ENCODE measurements at regions not wholly inside any gene's neighbourhood (a gene's known extent, or its start where the extent isn't known, plus 50 kb on each side); places are given as distances from the start of the nearest gene placed in this dataset.

- CTCF ChIA-PET = no interaction called here
- no peak for TF ChIP-seq SUZ12 (IDR thresholded peaks at IDR 0.05)
- TF ChIP-seq L3MBTL2 (conservative IDR thresholded peaks at IDR 0.05) = no peak
- TF ChIP-seq LEF1 (IDR thresholded peaks at IDR 0.05; ENCODE audit: borderline replicate concordance) = no peak
- no peak for TF ChIP-seq FOXK2 (IDR thresholded peaks at IDR 0.05)
- no peak for TF ChIP-seq ARNT (IDR thresholded peaks at IDR 0.05)
- no peak for TF ChIP-seq HDGF (IDR thresholded peaks at IDR 0.05; ENCODE audit: borderline replicate concordance)
- TF ChIP-seq CTBP1 (IDR thresholded peaks at IDR 0.05; ENCODE audit: borderline replicate concordance) = no peak
- no peak for TF ChIP-seq FOXM1 (IDR thresholded peaks at IDR 0.05; ENCODE audit: borderline replicate concordance)
- no peak for TF ChIP-seq ZNF384 (IDR thresholded peaks at IDR 0.05)
- TF ChIP-seq NFRKB (IDR thresholded peaks at IDR 0.05) = no peak
- TF ChIP-seq BHLHE40 (IDR thresholded peaks at IDR 0.05; ENCODE audit: borderline replicate concordance) = no peak
- no peak for TF ChIP-seq PKNOX1 (IDR thresholded peaks at IDR 0.05)
- no peak for DNase-seq (ENCODE audit: extremely low spot score)
- POLR2A ChIA-PET = no interaction called here
Observed at GRCh38 chr11:16558494-16558893, 180.0 kb upstream of the C11orf58 start.

GRCh38 chr11:16555956-16556355 lies 182.5 kb upstream of the C11orf58 start:
- POLR2A ChIA-PET = no interaction called here
- TF ChIP-seq ELF4 (IDR thresholded peaks at IDR 0.05) (no peak), CTBP1 (IDR thresholded peaks at IDR 0.05; ENCODE audit: borderline replicate concordance) (no peak), FOXA1 (IDR thresholded peaks at IDR 0.05) (no peak), SP1 (IDR thresholded peaks at IDR 0.05) (no peak), ARNT (IDR thresholded peaks at IDR 0.05) (no peak), NFRKB (IDR thresholded peaks at IDR 0.05) (no peak), PKNOX1 (IDR thresholded peaks at IDR 0.05) (no peak), TARDBP (IDR thresholded peaks at IDR 0.05) (no peak), ZNF384 (IDR thresholded peaks at IDR 0.05) (no peak), FOXM1 (IDR thresholded peaks at IDR 0.05; ENCODE audit: borderline replicate concordance) (no peak), BHLHE40 (IDR thresholded peaks at IDR 0.05; ENCODE audit: borderline replicate concordance) (no peak), HDGF (IDR thresholded peaks at IDR 0.05; ENCODE audit: borderline replicate concordance) (no peak), SUZ12 (IDR thresholded peaks at IDR 0.05) (no peak), LEF1 (IDR thresholded peaks at IDR 0.05; ENCODE audit: borderline replicate concordance) (no peak), FOXK2 (IDR thresholded peaks at IDR 0.05) (no peak), L3MBTL2 (conservative IDR thresholded peaks at IDR 0.05) (no peak)
- CTCF ChIA-PET = no interaction called here
- no peak for DNase-seq (ENCODE audit: extremely low spot score)

GRCh38 chr11:16554361-16554760 lies 184.1 kb upstream of the C11orf58 start:
- ChIA-PET POLR2A (no interaction called here), CTCF (interaction anchor here (0.6 kb wide), 1 partner anchor 130 kb away, joined by 3 read pairs; no protein-coding TSS in a partner anchor)
- no peak for DNase-seq (ENCODE audit: extremely low spot score)
- TF ChIP-seq SP1 (IDR thresholded peaks at IDR 0.05) (no peak), SUZ12 (IDR thresholded peaks at IDR 0.05) (no peak), CTBP1 (IDR thresholded peaks at IDR 0.05; ENCODE audit: borderline replicate concordance) (no peak), L3MBTL2 (conservative IDR thresholded peaks at IDR 0.05) (no peak), FOXM1 (IDR thresholded peaks at IDR 0.05; ENCODE audit: borderline replicate concordance) (no peak), HDGF (IDR thresholded peaks at IDR 0.05; ENCODE audit: borderline replicate concordance) (no peak), BHLHE40 (IDR thresholded peaks at IDR 0.05; ENCODE audit: borderline replicate concordance) (no peak), FOXK2 (IDR thresholded peaks at IDR 0.05) (no peak), ELF4 (IDR thresholded peaks at IDR 0.05) (no peak), NFRKB (IDR thresholded peaks at IDR 0.05) (no peak), TARDBP (IDR thresholded peaks at IDR 0.05) (no peak), ZNF384 (IDR thresholded peaks at IDR 0.05) (no peak), LEF1 (IDR thresholded peaks at IDR 0.05; ENCODE audit: borderline replicate concordance) (no peak), ARNT (IDR thresholded peaks at IDR 0.05) (no peak), PKNOX1 (IDR thresholded peaks at IDR 0.05) (no peak), FOXA1 (IDR thresholded peaks at IDR 0.05) (no peak)

- ChIA-PET CTCF (no interaction called here), POLR2A (no interaction called here)
- TF ChIP-seq ELF4 (IDR thresholded peaks at IDR 0.05) (no peak), LEF1 (IDR thresholded peaks at IDR 0.05; ENCODE audit: borderline replicate concordance) (no peak), HDGF (IDR thresholded peaks at IDR 0.05; ENCODE audit: borderline replicate concordance) (no peak), ZNF384 (IDR thresholded peaks at IDR 0.05) (no peak), L3MBTL2 (conservative IDR thresholded peaks at IDR 0.05) (no peak), FOXK2 (IDR thresholded peaks at IDR 0.05) (no peak), CTBP1 (IDR thresholded peaks at IDR 0.05; ENCODE audit: borderline replicate concordance) (no peak), FOXM1 (IDR thresholded peaks at IDR 0.05; ENCODE audit: borderline replicate concordance) (no peak), ARNT (IDR thresholded peaks at IDR 0.05) (no peak), FOXA1 (IDR thresholded peaks at IDR 0.05) (no peak), PKNOX1 (IDR thresholded peaks at IDR 0.05) (no peak), TARDBP (IDR thresholded peaks at IDR 0.05) (no peak), NFRKB (IDR thresholded peaks at IDR 0.05) (no peak), SUZ12 (IDR thresholded peaks at IDR 0.05) (no peak), SP1 (IDR thresholded peaks at IDR 0.05) (no peak), BHLHE40 (IDR thresholded peaks at IDR 0.05; ENCODE audit: borderline replicate concordance) (no peak)
- DNase-seq (ENCODE audit: extremely low spot score) = no peak
Observed at GRCh38 chr11:16547879-16548278, 190.6 kb upstream of the C11orf58 start.

GRCh38 chr11:16543642-16544041 lies 187.3 kb upstream of the SOX6 start:
- CTCF ChIA-PET = no interaction called here
- DNase-seq (ENCODE audit: extremely low spot score) = no peak
- POLR2A ChIA-PET = no interaction called here
- TF ChIP-seq HDGF (IDR thresholded peaks at IDR 0.05; ENCODE audit: borderline replicate concordance) (no peak), NFRKB (IDR thresholded peaks at IDR 0.05) (no peak), CTBP1 (IDR thresholded peaks at IDR 0.05; ENCODE audit: borderline replicate concordance) (no peak), BHLHE40 (IDR thresholded peaks at IDR 0.05; ENCODE audit: borderline replicate concordance) (no peak), FOXK2 (IDR thresholded peaks at IDR 0.05) (no peak), LEF1 (IDR thresholded peaks at IDR 0.05; ENCODE audit: borderline replicate concordance) (no peak), FOXA1 (IDR thresholded peaks at IDR 0.05) (no peak), ELF4 (IDR thresholded peaks at IDR 0.05) (no peak), L3MBTL2 (conservative IDR thresholded peaks at IDR 0.05) (no peak), ZNF384 (IDR thresholded peaks at IDR 0.05) (no peak)
